ENCODE measurements at regions not wholly inside any gene's neighbourhood (a gene's known extent, or its start where the extent isn't known, plus 50 kb on each side); places are given as distances from the start of the nearest gene placed in this dataset.

- no peaks in the 10 kb centered on the region for H3K9me3 ChIP-seq
- intact Hi-C loops (cut with DNase I; ENCODE audit: low total_unique reads) = no loop called here
- H3K36me3 ChIP-seq = no peaks in the 10 kb centered on the region
- no peak for DNase-seq
- H3K27me3 ChIP-seq = peaks cover 0 to 36% (median 9%) of the 10 kb centered on the region in 3 donors
- 76 to 83% (median 80%) methylated on average over 5 of the region's 5 CpGs for WGBS, 5 donors
- no peaks in the 10 kb centered on the region for H3K4me1 ChIP-seq
- no peak overlapping the region for H3K27ac ChIP-seq
- TF ChIP-seq CTCF (IDR thresholded peaks at IDR 0.05) (no peak), EP300 (IDR thresholded peaks at IDR 0.05) (no peak), POLR2AphosphoS5 (IDR thresholded peaks at IDR 0.05) (no peak), POLR2A (IDR thresholded peaks at IDR 0.05) (no peak)
- H3K4me3 ChIP-seq = no peak overlapping the region
Observed at GRCh38 chr1:53378061-53378460, 50.2 kb upstream of the LRP8 start.

GRCh38 chr1:53378932-53379661 is 51.2 kb upstream of the LRP8 start:
- Histone ChIP-seq H3K36me3 (no peaks in the 10 kb centered on the region), H3K4me3 (no peak overlapping the region), H3K4me1 (no peaks in the 10 kb centered on the region), H3K9me3 (no peaks in the 10 kb centered on the region), H3K27ac (no peak overlapping the region), H3K27me3 (peaks cover 0 to 36% (median 9%) of the 10 kb centered on the region in 3 donors)
- WGBS, 5 donors = 91 to 94% (median 92%) methylated on average over 11 of the region's 11 CpGs
- intact Hi-C loops (cut with DNase I; ENCODE audit: low total_unique reads) = no loop called here
- no peak for DNase-seq
- TF ChIP-seq EP300 (IDR thresholded peaks at IDR 0.05) = no peak
- no peak for TF ChIP-seq POLR2AphosphoS5 (IDR thresholded peaks at IDR 0.05)
- TF ChIP-seq POLR2A (IDR thresholded peaks at IDR 0.05) = no peak
- no peak for TF ChIP-seq CTCF (IDR thresholded peaks at IDR 0.05)

- Histone ChIP-seq H3K4me1 (no peaks in the 10 kb centered on the region), H3K27ac (no peak overlapping the region), H3K27me3 (peaks cover 0 to 36% (median 9%) of the 10 kb centered on the region in 3 donors), H3K36me3 (no peaks in the 10 kb centered on the region), H3K9me3 (no peaks in the 10 kb centered on the region), H3K4me3 (no peak overlapping the region)
- WGBS, 5 donors = 85 to 94% (median 90%) methylated on average over 4 of the region's 4 CpGs
- no peak for DNase-seq
- intact Hi-C loops (cut with DNase I; ENCODE audit: low total_unique reads) = no loop called here
- TF ChIP-seq POLR2AphosphoS5 (IDR thresholded peaks at IDR 0.05) (no peak), EP300 (IDR thresholded peaks at IDR 0.05) (no peak), CTCF (IDR thresholded peaks at IDR 0.05) (no peak), POLR2A (IDR thresholded peaks at IDR 0.05) (no peak)
Observed at GRCh38 chr1:53379662-53380002, 51.8 kb upstream of the LRP8 start.

- no peak for DNase-seq
- Histone ChIP-seq H3K4me3 (no peak overlapping the region), H3K27me3 (peaks cover 0 to 33% (median 9%) of the 10 kb centered on the region in 3 donors), H3K9me3 (no peaks in the 10 kb centered on the region), H3K27ac (no peak overlapping the region), H3K36me3 (no peaks in the 10 kb centered on the region), H3K4me1 (no peaks in the 10 kb centered on the region)
- 60 to 71% (median 62%) methylated on average over 5 of the region's 5 CpGs for WGBS, 5 donors
- intact Hi-C loops (cut with DNase I; ENCODE audit: low total_unique reads) = no loop called here
- TF ChIP-seq CTCF (IDR thresholded peaks at IDR 0.05) (no peak), POLR2A (IDR thresholded peaks at IDR 0.05) (no peak)
Observed at GRCh38 chr1:53380296-53380695, 52.4 kb upstream of the LRP8 start.
